GM18499 (cell line): ENCODE measurements at regions not wholly inside any gene's neighbourhood (a gene's known extent, or its start where the extent isn't known, plus 50 kb on each side); places are given as distances from the start of the nearest gene placed in this dataset.
"Not testable (repeated sequence)": the region's sequence is repeated elsewhere in the genome, so short reads cannot be mapped to it uniquely, and the experiment has no call there.

ENCODE experiments used
- ATAC-seq: cut with Tn5 transposase; IDR thresholded peaks from one replicate; pipeline ENCODE4 v1.9.1; 2021; ENCODE audit warnings: moderate number of reproducible peaks; ENCODE audit not compliant: insufficient read depth, unreplicated experiment

- ATAC-seq, result no peak
These were observed 93.3 kb downstream of the GPX5 start for GRCh38 chr6:28618898-28619555.

- ATAC-seq, result not testable (repeated sequence)
These were observed 95.6 kb downstream of the GPX5 start for GRCh38 chr6:28621268-28621667.

DNA sequence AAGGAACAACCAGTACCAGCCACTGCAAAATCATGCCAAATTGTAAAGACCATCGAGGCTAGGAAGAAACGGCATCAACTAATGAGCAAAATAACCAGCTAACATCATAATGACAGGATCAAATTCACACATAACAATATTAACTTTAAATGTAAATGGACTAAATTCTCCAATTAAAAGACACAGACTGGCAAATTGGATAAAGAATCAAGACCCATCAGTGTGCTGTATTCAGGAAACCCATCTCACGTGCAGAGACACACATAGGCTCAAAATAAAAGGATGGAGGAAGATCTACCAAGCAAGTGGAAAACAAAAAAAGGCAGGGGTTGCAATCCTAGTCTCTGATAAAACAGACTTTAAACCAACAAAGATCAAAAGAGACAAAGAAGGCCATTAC, 97.6 kb downstream of the GPX5 start:
- not testable (repeated sequence) for ATAC-seq

GRCh38 chr6:28626386-28626785, 100.7 kb downstream of the GPX5 start:
- not testable (repeated sequence) for ATAC-seq

DNA sequence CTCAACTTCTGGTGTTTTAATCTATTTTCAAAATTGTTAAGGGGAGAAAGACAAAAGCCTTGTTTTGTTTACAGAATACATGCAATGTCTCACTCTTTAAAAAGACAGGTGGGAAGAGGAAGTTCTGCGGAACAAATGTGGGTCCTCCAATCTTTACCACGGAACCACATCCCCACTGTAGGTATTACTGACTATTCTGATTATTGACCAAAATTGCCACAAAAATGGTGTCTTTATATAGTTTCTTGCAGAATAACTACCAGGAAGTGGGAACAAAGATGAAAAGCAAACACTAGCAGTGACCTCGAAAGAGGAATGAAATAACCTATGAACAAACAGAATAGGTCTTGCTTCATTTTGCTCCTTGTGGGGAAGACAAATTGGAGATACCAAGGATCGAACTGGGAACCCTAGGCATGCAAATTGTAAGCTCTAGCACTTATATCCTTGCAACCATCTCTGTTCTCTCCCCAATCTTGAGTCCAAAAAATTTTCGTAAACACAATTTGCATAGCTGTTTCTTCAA, 106.7 kb downstream of the GPX5 start:
- no peak for ATAC-seq

GRCh38 chr6:28633445-28634215, 107.9 kb downstream of the GPX5 start:
- ATAC-seq, result no peak

DNA sequence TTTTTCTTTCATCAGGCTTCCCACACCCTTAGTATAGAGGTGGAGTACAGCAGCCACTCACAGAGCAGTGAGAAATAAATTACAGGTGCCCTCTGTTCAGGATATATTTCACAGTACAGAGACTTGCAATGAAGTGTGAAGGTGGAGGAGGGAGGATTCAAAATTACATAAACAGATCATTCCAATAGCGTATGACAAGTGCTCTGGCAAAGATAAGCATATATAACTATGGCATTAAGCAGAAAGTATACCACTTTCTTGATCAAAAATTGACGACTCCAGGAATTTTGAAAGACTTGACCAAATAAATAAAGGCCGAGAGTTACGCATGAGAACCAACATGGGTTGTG, 108.7 kb downstream of the GPX5 start:
- no peak for ATAC-seq

GRCh38 chr6:28634761-28635546, 109.3 kb downstream of the GPX5 start:
- ATAC-seq, result no peak

GRCh38 chr6:28635547-28636158, 110.0 kb downstream of the GPX5 start:
- no peak for ATAC-seq

GRCh38 chr6:28638787-28639430, 113.2 kb downstream of the GPX5 start:
- no peak for ATAC-seq

DNA sequence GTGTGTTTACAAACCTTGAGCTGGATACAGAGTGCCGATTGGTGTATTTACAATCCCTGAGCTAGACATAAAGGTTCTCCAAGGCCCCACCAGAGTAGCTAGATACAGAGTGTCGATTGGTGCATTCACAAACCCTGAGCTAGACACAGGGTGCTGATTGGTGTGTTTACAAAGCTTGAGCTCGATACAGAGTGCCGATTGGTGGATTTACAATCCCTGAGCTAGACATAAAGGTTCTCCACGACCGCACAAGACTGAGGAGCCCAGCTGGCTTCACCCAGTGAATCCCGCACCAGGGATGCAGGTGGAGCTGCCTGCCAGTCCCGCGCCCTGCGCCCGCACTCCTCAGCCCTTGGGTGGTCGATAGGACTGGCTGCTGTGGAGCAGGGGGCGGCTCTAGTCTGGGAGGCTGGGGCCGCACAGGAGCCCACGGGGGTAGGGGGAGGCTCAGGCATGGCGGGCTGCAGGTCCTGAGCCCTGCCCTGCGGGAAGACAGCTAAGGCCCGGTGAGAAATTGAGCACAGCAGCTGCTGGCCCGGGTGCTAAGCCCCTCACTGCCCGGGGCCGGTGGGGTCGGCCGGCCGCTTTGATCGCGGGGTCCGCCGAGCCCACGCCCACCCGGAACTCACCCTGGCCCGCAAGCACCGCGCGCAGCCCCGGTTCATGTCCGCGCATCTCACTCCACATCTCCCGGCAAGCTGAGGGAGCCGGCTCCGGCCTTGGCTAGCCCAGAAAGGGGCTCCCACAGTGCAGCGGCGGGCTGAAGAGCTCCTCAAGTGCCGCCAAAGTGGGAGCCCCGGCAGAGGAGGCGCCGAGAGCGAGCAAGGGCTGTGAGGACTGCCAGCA, 114.0 kb downstream of the GPX5 start:
- not testable (repeated sequence) for ATAC-seq

GRCh38 chr6:28643017-28643740, 117.5 kb downstream of the GPX5 start:
- ATAC-seq, result no peak

DNA sequence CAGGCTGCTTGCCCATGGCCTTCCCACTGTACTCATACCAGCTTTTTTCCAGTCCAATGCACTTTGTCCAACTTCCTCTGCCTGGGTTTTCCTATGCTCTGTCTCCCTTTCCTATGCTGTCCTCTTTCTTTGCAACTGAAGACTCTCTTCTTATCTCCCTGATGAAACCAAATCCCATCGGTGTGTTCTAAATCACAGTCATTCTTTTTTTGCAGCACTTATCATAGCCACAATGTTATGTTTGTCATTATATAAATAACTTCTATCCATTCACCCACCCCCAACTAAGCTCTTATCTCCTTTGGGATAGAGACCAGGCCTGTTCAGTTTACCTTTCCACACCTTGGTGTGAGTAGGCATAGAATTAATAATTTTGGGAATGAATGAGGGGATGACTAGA, 121.0 kb downstream of the GPX5 start:
- ATAC-seq, result no peak

DNA sequence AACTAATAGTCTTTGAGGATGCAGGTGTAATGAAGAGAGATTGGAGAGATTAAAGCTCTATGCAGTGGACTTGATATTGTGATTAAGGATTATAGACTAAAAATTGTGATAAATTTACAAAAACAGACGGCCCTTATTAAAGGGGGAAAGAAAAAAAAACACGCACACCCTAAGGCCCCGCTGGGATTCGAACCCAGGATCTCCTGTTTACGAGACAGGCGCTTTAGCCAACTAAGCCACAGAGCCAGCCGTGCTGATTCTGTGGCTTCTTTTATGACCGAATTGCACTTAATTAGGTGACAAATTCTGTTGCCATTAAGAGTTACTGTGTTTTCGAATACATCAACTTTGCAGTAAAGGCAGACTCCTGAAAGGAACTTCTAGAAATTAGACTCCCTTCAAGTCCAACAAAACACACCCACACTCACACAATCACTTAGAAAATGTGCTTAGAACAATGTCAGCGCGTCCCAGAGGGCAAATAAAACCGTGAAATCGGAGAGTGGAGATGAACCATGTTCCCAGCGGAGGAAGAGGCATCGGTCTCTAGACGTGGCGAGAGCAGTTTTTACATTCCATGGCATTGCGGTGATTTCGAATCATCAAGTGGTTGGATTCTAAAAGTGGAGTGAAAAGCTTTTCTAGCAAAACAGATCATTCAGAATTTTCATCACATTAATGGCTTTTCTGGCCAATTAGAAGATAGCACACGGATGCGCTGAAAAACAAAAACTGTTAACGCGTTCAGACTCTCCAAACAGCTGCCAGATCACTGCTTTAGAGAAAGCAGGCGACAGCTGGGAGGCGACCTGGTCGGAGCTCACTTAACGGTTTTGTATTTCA, 122.6 kb downstream of the GPX5 start:
- ATAC-seq, result no peak

- no peak for ATAC-seq
These were observed 123.2 kb downstream of the GPX5 start for GRCh38 chr6:28648878-28649375.

- ATAC-seq, result no peak
These were observed 125.5 kb downstream of the GPX5 start for GRCh38 chr6:28651161-28651560.

DNA sequence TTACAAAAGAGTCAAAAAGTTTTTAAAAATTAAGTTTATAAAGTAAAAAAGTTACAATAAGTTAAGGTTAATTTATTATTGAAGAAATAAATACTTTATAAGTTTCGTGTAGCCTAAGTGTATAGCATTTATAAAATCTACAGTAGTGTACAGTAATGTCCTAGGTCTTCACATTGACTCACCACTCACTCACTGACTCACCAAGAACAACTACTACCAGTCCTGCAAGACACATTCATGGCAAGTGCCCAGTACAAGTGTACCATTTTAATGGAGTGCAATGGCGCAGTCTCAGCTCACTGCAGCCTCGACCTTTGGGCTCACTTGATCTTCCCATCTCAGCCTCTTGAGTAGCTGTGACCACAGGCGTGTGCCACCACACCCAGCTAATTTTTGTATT, 128.2 kb downstream of the GPX5 start:
- no peak for ATAC-seq

- no peak for ATAC-seq
These were observed 129.5 kb downstream of the GPX5 start for GRCh38 chr6:28655164-28655563.
